ENCODE measurements at regions not wholly inside any gene's neighbourhood (a gene's known extent, or its start where the extent isn't known, plus 50 kb on each side); places are given as distances from the start of the nearest gene placed in this dataset.

DNA sequence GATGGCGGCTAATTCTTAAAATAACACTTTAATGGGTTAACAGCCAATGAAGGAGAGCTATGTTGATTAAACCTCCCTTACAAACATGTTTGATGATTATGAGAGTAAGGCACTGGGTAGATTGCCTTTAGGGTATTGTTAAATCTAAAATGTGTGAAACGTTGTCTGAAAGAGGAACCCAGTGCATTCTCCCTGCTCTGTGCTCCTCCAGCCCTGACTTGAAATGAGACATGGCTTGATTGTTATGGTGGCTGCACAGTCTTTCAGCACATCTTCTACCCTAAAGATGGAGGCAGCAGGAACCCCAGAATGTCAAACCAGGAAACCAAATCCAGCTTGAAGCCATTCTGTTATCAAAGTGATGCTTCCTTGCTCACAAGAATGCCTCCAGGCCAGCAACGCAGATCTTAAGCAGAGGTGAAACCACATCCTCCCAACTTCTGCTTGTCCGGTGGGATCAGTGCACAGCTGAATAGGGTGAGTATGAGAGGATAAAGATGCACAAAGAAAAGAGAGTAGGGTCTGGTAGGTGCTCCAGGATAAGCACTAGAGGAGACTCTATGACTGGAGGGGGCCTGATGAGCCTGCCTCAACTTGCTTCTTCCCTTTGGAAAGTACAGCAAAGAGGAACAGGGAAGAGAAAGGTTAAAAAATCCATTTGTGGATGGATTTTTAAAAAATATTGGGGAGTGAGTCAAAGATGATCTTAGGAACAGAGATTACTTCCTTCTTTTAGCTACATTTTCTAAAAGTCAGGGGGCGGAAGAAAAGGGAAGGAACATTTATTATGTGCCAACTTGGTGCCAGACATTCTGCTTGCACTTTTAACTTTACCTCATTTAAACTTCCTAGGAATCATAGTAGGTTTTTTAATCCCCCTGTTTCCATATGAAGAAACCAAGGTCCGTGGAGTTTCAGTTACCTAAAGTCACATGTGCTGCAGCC is 523.0 kb downstream of the TXNL1 start:
- no peak for DNase-seq

DNA sequence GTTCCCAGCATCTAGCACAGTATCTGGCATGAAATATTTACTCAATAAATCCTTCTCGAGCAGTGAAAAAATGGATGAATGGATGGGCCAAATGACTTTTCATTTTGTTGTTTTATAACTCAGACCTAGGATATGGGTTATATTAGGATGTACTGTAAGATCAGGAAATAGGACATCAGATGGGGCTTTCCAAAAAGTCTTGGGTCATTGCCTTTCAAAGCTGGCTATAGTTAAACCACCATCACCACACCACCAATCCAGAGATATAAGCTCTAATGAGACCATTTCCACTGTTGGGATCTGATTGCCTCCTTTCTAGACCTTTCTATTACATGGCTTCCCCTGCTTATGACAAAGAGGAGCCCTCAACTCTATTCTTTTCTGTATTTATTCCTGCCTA is 525.0 kb upstream of the TCF4 start:
- DNase-seq, result peak; percentile 8

DNA sequence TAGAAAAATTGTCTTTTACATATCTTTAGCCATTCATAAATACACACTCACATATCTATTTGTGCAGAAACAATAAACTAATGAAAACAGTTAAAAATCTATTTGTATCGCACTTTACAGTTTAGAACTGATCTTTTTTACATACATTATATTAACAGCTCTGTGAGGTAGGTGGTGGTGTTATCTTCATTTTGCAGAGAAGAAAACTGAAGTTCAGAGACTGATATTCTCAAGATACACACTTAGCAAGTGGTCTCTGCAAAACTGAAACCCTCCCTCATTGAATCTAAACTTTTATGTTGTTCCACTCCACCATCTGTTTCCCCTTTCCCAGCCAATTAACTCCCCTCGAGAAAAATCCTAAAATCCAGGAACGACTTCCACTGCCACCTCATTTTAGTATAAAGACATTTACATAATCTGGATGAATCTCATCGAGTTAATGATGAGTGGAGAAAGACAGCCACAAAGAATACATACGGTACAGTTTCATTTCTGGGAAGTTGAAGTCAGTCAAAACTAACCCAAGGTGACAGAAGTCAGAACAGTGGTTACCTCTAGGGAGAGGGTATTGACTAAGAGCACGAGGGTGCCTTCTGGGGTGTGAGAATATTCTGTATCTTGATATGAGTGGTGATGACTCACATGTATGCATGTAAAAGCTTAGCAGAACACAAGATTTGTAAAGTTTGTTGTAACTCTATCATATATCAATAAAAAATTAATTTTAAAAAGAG is 524.2 kb upstream of the TCF4 start:
- peak; percentile 90 for DNase-seq

DNA sequence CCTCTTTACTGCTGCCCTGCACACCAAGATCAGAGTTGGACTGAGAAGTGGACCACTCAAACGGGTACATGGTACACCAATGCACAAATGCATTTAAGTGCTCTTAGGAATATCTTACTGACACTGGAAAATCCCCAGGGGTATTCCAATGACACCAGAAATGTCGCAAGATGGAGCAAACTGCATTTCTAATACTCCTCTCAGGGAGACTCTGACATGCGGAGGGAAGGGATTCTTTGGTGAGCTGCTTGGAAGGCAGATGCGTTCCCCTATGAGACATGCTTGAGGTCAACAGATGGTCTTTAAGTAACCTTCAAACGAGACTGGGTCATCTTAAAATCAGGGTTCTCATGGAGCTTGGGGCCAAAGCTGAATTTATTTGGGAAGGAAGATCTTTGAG is 521.8 kb upstream of the TCF4 start:
- no peak for DNase-seq

DNA sequence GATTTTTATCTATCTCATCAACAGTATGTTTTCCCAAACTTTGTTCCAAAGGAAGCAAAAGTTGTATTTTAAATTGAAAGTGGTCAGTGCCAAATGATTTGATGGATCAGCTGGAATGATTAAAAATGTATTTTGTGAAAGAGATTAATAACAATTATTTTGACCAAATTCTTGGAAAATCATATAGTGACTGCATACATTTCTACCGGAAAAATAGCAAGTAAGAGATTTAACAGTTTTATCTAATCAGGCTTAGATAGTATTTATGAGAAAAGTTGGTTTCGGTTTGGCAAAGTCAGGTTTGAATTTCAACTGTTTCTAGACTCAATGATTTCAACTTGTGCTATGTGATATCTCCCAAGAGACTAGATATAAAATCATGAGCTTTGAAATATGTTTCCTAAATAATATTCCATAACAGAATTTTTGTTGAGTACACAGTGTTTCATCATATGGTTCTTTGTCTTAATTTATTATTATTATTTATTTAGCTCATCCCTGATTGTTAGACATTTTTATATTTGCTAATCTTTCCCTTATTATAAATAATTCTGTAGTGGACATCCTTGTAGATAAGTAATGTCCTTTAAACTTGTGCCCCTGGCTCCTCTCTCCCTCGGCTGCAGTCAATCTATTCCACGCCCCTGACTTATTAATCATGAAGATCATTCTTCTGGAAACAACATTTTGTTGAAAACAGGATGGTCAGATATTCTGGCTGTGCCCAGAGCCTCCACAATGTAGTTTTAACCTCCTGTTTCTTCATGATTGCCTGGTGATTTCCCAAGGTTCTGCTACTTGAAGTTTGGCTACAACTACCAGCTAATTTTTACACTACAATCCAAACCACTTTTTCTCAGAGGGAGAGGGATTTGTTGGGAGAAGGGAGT is 520.7 kb upstream of the TCF4 start:
- DNase-seq, result no peak

DNA sequence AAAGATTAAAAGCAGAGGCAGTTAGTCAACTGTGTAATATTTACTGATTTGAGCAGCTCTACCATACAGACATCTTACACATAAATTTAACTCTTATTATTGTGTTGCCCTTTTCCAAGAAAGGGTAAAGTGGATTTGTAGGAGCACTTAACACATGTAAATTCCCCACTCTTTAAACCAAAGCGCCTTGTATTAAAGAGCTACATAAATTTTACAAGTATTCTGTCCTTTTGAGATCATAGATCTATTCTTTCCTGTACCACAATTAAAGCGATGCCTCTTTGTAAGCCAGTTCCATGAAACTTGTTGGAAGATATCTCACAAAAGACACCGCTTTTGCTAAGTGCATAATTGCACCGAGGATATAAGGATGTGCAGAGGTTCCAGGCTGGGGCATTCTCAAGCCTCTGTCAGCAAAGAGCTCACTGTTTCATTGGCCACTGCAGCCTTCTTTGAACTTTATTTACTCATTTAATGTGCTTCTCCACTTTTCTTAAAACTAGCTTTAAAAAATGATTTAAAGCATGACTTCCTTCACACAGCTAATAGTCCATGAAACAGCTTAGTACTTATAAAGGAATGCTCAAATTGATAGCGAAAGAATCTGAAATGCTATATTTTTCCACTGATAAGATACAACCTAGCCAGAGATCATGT is 520.0 kb upstream of the TCF4 start:
- no peak for DNase-seq

DNA sequence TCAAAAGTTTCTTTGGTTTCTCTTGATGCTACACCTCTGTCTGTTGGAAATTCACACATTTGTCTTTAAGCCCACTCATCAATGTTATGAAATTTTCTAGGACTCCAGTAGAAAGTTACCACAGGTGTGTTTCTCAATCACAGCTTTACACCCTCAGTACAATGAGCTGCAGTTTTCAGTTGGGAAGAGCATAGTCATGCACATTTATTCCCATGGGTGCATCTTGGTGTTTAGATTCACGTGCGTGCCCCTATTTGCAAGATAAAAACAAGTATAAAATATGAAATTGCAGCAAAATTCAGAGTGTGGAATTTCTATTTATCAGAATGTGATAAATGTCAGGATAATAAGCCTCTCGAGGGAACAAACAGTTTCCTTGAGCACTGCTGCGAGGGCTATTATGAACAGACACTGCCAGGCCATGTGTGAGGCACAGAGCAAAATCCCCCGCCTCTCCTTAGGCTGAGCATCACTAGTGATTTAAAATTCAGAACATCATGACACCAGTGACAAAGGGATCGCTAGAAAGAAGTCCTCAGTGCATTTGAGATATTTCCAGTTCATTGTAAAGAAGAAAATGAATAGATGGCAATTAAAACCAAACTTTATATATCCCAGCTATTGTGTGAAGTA is 512.2 kb upstream of the TCF4 start:
- no peak for DNase-seq

DNA sequence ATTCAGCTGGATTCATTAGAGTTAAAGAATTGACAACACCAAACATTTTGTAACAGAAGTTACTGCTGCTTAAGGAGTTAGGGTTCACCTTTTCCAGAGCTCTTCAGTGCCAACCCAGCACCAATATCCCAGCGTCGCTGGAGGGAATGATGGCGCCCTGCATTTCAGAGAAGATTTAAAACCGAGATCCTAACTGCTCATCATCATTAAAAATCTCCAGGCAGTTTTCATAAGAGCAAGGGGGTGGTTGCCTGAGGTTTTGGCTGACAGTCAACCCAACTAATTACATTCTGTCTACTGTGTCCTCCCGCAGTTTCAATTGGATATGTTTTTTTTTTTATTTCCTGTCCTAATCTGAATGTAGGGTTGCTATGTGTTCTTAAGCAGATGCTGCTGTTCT is 509.6 kb upstream of the TCF4 start:
- DNase-seq, result no peak

DNA sequence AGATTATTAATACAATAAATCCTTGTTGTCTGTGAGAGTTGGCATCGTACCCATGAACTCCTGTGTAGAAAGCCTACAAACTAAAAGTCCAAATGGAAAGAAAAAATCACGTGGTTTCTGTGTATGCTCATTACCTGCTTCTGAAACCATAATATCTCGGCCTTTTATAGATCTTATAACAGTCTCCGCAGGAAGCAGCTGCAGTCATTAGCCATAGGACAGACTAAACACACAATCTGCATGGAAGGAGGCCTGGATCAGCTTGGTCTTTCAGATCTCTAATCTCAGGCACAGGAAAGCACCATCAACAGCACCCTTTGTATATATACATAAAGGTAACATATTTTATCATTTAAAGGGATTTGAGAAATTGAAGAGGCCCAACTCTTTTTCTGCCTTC is 508.9 kb upstream of the TCF4 start:
- DNase-seq, result no peak

DNA sequence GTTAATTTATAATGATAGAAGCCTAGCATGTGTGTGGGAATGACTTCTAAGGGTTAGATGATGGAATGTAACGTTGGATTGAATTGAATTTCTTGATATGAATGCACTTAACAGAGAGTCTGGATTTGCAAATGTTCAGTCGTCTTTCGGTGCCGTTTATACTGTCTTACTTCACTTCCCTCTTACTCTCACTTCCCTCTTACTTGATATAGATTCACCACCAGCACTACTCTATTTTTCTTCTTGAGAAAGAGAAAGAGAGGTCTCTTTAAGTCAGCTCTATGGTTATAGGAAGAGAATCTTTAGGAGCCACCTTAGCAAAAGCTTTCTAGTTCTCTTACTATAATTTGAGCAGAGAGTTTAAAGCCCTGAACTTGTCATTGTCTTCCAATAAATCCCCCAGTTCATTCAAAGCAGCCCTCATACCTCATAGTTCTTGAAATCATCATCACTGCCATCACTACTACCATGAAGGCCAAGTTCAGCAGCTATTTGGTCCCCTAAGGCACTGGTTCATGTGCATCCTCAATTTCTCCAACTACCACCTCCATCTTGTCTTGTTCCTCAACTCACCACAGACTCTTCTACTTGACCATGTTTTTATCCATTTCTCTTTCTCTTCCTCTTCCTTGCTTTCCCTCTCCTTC is 501.7 kb upstream of the TCF4 start:
- DNase-seq, result no peak

DNA sequence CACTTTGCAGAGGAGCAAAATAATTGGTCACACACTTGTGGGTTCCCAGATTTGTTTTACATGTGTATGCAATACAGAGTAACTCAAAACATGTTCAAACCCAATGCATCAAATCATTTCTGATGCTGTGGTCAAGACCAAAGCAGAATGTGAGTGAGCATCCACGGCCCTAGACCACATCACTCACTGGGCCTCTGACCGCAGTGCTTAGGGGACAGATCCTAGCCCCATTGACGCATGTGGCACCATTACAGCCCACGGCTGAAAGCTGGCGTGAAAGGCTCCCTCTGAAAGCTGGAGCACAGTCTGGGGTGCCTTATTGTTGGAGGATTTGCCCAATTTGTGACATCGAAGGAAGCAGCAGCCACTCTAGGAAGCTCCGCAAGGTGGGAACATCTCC is 498.8 kb upstream of the TCF4 start:
- DNase-seq, result no peak

DNA sequence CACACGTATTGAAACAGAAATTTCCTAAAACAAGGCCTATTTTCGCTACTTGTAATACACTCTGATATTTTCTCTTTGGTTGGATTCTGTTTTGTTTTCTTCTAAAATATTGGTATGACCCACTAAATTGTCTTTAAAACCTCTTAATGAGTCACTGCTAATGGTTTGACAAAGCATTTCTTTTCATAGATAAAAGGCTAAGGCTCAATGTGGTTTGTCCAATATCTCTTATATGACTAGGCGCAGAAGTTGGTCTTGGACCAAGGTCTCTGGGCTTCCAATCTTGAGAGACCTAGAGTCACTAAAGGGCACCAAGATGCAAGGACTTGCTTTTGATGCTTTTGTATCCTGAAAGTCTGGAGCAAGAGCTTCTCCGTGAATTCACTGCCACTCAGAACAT is 498.2 kb upstream of the TCF4 start:
- DNase-seq, result no peak

DNA sequence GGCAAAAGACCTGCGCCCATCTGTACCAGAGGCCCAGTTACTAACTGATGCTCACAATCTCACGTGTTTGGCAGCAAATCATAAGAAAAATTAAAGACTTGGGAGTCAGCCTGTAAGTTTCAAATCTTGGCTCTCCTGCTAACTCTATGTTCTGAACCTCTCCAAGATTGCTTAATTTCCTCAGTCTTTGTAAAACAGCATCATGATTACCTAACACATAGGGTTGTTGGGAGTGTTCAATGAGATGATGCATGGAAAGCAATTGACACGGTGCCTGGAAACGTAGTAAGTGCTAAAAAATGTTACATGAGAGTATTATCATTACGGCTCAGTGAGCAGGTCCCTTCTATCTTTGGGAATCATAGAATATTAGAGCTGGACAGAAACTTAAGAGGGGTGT is 497.6 kb upstream of the TCF4 start:
- DNase-seq, result no peak

DNA sequence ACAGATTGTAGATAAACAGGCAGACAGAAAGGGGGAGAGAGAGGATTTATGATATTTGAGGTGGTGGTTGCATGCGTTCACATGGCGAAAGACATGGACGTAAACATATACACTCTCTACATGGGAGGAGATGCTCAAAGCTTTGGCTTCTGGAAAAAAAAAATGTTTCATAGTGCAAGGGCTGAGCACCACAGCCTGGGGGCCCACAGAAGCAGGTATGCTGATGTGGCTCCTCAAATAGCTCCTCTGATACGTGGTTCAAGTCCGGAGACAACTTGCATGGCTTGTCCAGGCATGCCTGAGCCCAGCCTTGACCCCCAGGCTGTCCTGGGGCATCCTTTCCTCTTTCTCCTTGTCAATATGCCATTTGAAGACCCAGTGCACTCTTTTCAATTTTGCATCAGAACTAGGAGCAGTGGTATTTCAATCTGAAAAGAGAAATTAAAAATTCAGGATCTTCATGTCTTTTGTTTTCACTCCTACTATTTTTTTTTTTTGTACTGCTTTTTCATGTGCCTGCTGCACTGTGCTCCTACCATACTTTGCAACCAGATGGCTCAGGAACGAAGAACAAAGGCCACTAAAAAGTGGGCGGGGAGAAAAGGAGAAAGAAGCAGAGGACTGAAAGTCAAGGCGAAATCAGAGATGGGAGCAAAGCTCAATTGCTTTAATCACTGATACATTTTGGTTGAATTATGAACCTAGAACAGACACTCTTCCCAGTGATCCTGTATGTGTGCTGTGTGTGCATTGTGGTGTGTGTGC is 495.7 kb upstream of the TCF4 start:
- no peak for DNase-seq

DNA sequence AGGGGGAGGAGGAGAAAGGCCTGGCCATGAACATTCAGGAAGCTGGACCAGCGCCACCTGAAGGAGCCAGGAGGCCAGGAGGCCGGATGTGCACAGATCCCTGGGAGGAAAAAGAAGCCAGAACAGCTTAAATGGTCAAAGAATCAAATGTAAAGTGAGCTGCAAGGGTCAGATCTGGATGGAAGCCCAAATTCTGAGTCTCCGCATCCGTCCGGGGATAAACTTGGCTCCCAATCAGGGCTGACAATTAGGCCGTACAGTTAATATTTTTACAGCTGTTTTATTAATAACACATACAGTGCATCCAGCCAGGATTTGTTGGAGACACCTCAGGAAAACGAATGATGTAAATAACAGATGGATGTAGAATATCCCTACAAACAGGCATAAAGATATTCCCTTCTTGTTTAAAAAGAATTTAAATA is 495.1 kb upstream of the TCF4 start:
- no peak for DNase-seq

DNA sequence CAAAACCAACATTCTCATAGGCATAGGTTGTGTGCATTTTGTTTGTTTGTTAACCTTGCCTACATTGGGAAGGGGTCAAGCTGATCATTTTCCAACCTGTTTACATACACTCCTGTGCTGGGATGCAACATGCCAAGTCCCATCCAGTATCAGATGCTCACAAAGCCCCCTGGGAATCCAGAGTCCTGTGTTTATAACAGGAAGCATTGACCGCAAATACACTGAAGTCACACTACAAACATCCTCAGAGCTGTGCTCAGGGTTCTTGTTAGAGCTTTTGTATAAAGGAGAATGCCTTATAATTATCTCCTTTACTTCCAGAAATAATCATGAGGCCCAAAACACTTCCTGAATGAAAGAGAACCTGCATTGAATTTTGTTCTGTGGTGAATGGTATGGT is 488.7 kb upstream of the TCF4 start:
- no peak for DNase-seq

DNA sequence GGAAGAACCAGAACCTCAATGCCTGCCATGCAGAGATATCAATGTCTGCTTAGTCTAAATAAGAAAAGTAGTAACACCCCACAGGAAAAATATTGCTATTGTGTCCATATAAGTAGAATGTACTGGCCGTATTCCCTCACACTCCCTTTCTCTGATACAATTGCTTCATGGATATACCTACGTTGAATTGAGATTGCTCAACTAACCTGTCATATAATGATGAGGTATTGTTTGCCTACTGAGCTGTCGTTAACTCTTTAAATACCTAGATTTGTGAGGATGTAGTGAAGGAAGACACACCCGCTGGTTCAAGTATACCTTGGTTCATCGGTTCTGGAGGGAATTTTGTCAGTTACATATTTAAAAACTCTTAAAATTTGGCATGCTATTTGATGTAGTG is 480.7 kb upstream of the TCF4 start:
- no peak for DNase-seq

DNA sequence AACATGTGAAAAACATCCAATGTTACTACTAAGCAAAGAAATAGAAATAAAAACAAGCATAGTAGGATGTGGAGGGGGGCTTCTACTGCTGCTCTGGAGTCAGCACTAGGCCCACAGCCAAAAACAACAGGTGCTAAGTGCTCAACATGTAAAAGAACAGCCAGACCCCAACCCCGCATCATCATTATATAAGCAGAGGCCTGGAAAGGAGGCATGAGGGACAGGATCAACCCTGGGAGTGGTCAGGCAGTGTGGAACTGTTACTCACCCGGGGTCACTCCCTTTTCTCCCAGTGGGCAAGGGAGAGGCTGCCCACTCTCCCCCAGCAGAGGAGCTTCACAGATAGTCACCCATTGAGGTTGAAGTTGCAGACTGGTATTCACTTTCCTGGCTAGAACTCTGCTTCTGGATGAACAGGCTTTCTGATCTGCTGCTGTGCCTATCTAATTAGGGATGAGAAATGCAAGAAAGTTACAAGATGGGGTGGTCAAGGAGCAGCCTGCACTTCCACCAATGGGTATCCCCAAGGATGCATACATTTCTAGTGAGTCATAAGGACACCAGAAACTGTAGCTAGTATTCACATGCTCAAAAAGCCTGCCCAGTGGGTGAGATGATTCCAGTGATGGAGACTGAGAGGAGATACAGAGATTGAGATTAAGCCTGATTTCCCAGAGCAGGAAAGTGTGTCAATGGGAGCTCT is 480.1 kb upstream of the TCF4 start:
- DNase-seq, result no peak

DNA sequence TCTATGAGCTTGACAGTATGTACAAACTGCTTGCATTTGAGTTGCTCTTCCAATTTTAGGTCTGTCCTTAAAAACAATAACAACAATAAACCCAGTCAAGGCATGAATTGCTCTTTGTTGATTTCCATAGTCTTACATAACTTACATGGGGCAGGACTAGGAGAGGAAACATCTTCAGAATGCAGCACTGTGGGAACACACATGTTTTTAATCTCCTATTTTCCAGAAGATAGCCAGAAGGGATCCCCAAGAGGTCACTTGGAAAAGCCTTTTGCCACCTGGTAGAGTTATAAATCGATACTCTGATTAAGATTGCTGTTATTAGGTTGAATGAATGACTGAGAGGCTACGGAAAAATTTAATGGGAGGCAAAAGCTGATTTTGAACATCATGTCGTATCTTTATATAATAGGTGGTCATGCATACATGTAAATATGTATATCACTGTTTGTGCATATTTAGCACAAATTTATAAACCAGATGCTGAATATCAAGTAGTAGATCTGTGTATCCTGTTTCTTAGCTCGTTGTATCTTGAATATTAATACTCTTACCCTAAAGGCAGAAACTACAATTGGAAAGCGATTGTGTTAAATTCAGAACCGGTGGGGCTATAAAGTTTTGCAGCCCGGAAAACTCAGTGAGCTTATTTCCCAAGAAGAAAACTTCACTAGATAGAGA is 479.4 kb upstream of the TCF4 start:
- DNase-seq, result no peak
